Choroid plexus epithelial cell (primary cell): ENCODE measurements at regions not wholly inside any gene's neighbourhood (a gene's known extent, or its start where the extent isn't known, plus 50 kb on each side); places are given as distances from the start of the nearest gene placed in this dataset.

Experiments used
- DNase-seq: peaks from one replicate; pipeline ENCODE4 v3.0.0-alpha.2; 2010; ENCODE audit warnings: low read depth
- H3K4me3 ChIP-seq: 2 replicates; pipeline ENCODE4 v1.5.1; 2011; ENCODE audit warnings: low read depth, mild to moderate bottlenecking, control low read depth, low read length, moderate library complexity
- CTCF ChIP-seq: conservative IDR thresholded peaks from 2 replicates; pipeline ENCODE4 v1.5.1; 2011; ENCODE audit warnings: low read depth, mild to moderate bottlenecking, control low read depth, inconsistent platforms, low read length, moderate library complexity

- no peak overlapping the region for H3K4me3 ChIP-seq
- TF ChIP-seq CTCF = no peak
Observed at GRCh38 chr13:104785952-104786351, 1719.7 kb upstream of the SLC10A2 start.

GRCh38 chr13:104784891-104785290 is 1718.7 kb upstream of the SLC10A2 start:
- no peak for DNase-seq
- no peak overlapping the region for H3K4me3 ChIP-seq
- TF ChIP-seq CTCF = no peak

More at GRCh38 chr13:104785952-104786351, 1719.7 kb upstream of the SLC10A2 start:
- DNase-seq = no peak

- H3K4me3 ChIP-seq = no peak overlapping the region
- TF ChIP-seq CTCF = no peak
- peak; percentile 12 for DNase-seq
Observed at GRCh38 chr13:104782741-104783140, 1716.5 kb upstream of the SLC10A2 start.

- no peak for TF ChIP-seq CTCF
- no peak overlapping the region for H3K4me3 ChIP-seq
- peak; percentile 82 for DNase-seq
Observed at GRCh38 chr13:104779311-104779993, 1713.2 kb upstream of the SLC10A2 start.

GRCh38 chr13:104773775-104774174 is 1707.6 kb upstream of the SLC10A2 start:
- DNase-seq = peak; percentile 82
- no peak overlapping the region for H3K4me3 ChIP-seq
- TF ChIP-seq CTCF = peak; percentile 72

- H3K4me3 ChIP-seq = no peak overlapping the region
- no peak for TF ChIP-seq CTCF
- no peak for DNase-seq
Observed at GRCh38 chr13:104769545-104769944, 1703.3 kb upstream of the SLC10A2 start.

- H3K4me3 ChIP-seq = no peak overlapping the region
- no peak for TF ChIP-seq CTCF
- no peak for DNase-seq
Observed at GRCh38 chr13:104766319-104766718, 1700.1 kb upstream of the SLC10A2 start.
